BE2C (cell line): ENCODE measurements at regions not wholly inside any gene's neighbourhood (a gene's known extent, or its start where the extent isn't known, plus 50 kb on each side); places are given as distances from the start of the nearest gene placed in this dataset.

Source experiments
- DNase-seq: peaks from one replicate; pipeline ENCODE4 v3.0.0-alpha.2; 2020
- H3K27me3 ChIP-seq: fragments of 250-450 bp; sonication (Bioruptor Pico); 2 replicates; pipeline ENCODE4 v1.5.1; 2020; ENCODE audit warnings: mild to moderate bottlenecking
- H3K36me3 ChIP-seq: fragments of 250-450 bp; sonication (Bioruptor Pico); 2 replicates; pipeline ENCODE4 v1.5.1; 2020; ENCODE audit warnings: mild to moderate bottlenecking
- H3K4me1 ChIP-seq: fragments of 250-450 bp; sonication (Bioruptor Pico); 2 replicates; pipeline ENCODE4 v1.5.1; 2020
- H3K4me3 ChIP-seq: 2 replicates; pipeline ENCODE4 v1.5.1; 2011; ENCODE audit warnings: low read depth, low read length
- H3K9me3 ChIP-seq: fragments of 250-450 bp; sonication (Bioruptor Pico); 2 replicates; pipeline ENCODE4 v1.5.1; 2020
- CTCF ChIP-seq: IDR thresholded peaks from 2 replicates; pipeline ENCODE4 v1.5.1; 2012; ENCODE audit warnings: mild to moderate bottlenecking, low read depth, low read length

- DNase-seq = no peak
- no peak for TF ChIP-seq CTCF
- no peaks in the 10 kb centered on the region for H3K36me3 ChIP-seq
- no peaks in the 10 kb centered on the region for H3K9me3 ChIP-seq
- no peak overlapping the region for H3K4me3 ChIP-seq
- no peaks in the 10 kb centered on the region for H3K4me1 ChIP-seq
- H3K27me3 ChIP-seq = no peaks in the 10 kb centered on the region
Observed at GRCh38 chrX:46317163-46317562, 228.1 kb downstream of the ZNF674 start.

DNA sequence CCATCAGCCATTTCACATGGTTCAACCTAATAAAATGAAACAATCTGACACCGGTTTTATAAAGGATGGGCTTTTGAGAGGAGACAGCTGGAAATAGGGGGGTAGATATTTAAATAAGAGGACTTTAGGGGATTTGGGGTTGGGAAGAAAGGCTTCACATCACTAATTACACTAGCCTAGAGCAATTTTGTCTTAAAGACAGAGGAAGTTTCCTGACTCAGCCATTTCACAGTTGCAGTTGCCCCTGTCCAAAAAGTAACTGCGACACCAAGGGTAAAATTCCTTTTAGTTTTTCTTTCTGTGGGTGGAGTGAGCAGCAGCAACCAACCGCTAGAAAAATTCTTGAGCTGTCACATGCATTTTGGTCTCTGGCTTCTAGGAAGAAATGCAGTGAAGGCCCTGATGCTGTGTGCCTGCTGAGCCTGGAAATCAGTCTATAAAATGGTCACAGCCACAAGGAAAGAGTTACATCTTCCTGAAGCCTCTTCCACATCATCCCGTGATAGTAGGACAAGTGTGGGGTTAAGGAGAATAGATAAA lies 233.6 kb downstream of the ZNF674 start:
- H3K9me3 ChIP-seq = no peaks in the 10 kb centered on the region
- DNase-seq = no peak
- H3K4me1 ChIP-seq = no peaks in the 10 kb centered on the region
- no peaks in the 10 kb centered on the region for H3K36me3 ChIP-seq
- no peak for TF ChIP-seq CTCF
- H3K4me3 ChIP-seq = no peak overlapping the region
- no peaks in the 10 kb centered on the region for H3K27me3 ChIP-seq

- no peaks in the 10 kb centered on the region for H3K36me3 ChIP-seq
- no peaks in the 10 kb centered on the region for H3K9me3 ChIP-seq
- DNase-seq = no peak
- H3K27me3 ChIP-seq = no peaks in the 10 kb centered on the region
- H3K4me3 ChIP-seq = no peak overlapping the region
- H3K4me1 ChIP-seq = no peaks in the 10 kb centered on the region
- no peak for TF ChIP-seq CTCF
Observed at GRCh38 chrX:46310815-46311497, 234.3 kb downstream of the ZNF674 start.

GRCh38 chrX:46308110-46308509 lies 237.1 kb downstream of the ZNF674 start:
- H3K27me3 ChIP-seq = no peaks in the 10 kb centered on the region
- TF ChIP-seq CTCF = no peak
- no peaks in the 10 kb centered on the region for H3K36me3 ChIP-seq
- H3K4me1 ChIP-seq = no peaks in the 10 kb centered on the region
- no peak overlapping the region for H3K4me3 ChIP-seq
- no peak for DNase-seq
- no peaks in the 10 kb centered on the region for H3K9me3 ChIP-seq

- H3K27me3 ChIP-seq = no peaks in the 10 kb centered on the region
- no peak overlapping the region for H3K4me3 ChIP-seq
- no peaks in the 10 kb centered on the region for H3K4me1 ChIP-seq
- no peak for TF ChIP-seq CTCF
- no peaks in the 10 kb centered on the region for H3K9me3 ChIP-seq
- no peak for DNase-seq
- H3K36me3 ChIP-seq = no peaks in the 10 kb centered on the region
Observed at GRCh38 chrX:46306103-46306502, 239.1 kb downstream of the ZNF674 start.

DNA sequence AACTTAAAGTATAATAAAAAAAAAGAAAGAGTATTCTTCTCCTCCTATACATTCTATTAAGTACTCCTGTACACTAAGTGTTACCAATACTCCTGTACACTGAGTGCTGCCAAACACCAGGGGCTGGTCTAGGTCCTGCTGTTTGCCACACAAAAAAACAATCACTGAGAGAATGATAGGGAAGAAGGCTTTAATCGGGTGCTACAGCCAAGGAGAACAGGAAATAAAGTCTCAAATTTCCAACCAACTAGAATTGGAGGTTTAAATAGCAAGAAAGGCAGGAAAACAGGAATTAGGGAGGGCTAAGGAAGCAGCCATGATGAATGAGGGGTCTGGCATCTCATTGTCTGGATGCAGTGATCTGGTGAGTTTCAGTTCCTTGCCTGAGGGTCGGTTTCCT lies 239.8 kb downstream of the ZNF674 start:
- no peak for TF ChIP-seq CTCF
- H3K4me3 ChIP-seq = no peak overlapping the region
- no peaks in the 10 kb centered on the region for H3K9me3 ChIP-seq
- no peaks in the 10 kb centered on the region for H3K27me3 ChIP-seq
- H3K36me3 ChIP-seq = no peaks in the 10 kb centered on the region
- H3K4me1 ChIP-seq = no peaks in the 10 kb centered on the region
- no peak for DNase-seq
